ENCODE measurements at regions not wholly inside any gene's neighbourhood (a gene's known extent, or its start where the extent isn't known, plus 50 kb on each side); places are given as distances from the start of the nearest gene placed in this dataset.

- no peak overlapping the region for H3K4me3 ChIP-seq (ENCODE audit: extremely low read depth, insufficient read depth, low read length, poor library complexity, severe bottlenecking)
- no peaks in the 10 kb centered on the region for H3K36me3 ChIP-seq (ENCODE audit: control insufficient read depth, insufficient read depth, low read length)
- no peak overlapping the region for H3K27ac ChIP-seq (ENCODE audit: low read depth, low read length, severe bottlenecking)
- no peaks in the 10 kb centered on the region for H3K9me3 ChIP-seq (ENCODE audit: control insufficient read depth, low read length)
- H3K4me1 ChIP-seq (ENCODE audit: control insufficient read depth, insufficient read depth, low read length, poor library complexity, severe bottlenecking) = no peaks in the 10 kb centered on the region
Observed at GRCh38 chr3:72355168-72355567, 493.1 kb downstream of the SHQ1 start.

DNA sequence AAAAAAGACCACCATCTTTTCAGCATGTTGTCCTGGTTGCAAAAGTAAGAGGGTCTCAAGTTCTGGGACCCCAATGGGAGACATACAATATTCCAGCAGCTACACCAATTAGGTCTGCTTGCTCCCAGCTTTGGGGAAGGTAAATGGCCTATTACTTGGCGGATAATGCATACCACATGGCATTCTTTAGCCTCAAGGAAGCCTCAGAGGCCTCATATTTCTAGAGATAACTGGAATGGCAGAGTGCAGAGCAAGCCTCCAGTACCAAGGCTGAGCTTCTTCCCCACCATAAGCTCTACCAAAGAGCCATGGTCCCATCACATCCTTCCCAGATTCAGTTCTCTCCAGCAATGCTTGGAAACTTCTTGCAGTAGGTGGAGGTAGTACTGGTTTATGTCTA, 493.8 kb downstream of the SHQ1 start:
- no peaks in the 10 kb centered on the region for H3K36me3 ChIP-seq (ENCODE audit: control insufficient read depth, insufficient read depth, low read length)
- H3K9me3 ChIP-seq (ENCODE audit: control insufficient read depth, low read length) = no peaks in the 10 kb centered on the region
- H3K27ac ChIP-seq (ENCODE audit: low read depth, low read length, severe bottlenecking) = no peak overlapping the region
- 63 to 83% methylated on average over 1 of the region's 1 CpG for WGBS, 2 experiments (ENCODE audit: insufficient coverage in 2 of 2)
- H3K4me1 ChIP-seq (ENCODE audit: control insufficient read depth, insufficient read depth, low read length, poor library complexity, severe bottlenecking) = no peaks in the 10 kb centered on the region
- H3K4me3 ChIP-seq (ENCODE audit: extremely low read depth, insufficient read depth, low read length, poor library complexity, severe bottlenecking) = no peak overlapping the region

GRCh38 chr3:72353236-72354128, 494.8 kb downstream of the SHQ1 start:
- Histone ChIP-seq H3K9me3 (ENCODE audit: control insufficient read depth, low read length) (no peaks in the 10 kb centered on the region), H3K27ac (ENCODE audit: low read depth, low read length, severe bottlenecking) (no peak overlapping the region), H3K4me1 (ENCODE audit: control insufficient read depth, insufficient read depth, low read length, poor library complexity, severe bottlenecking) (no peaks in the 10 kb centered on the region), H3K36me3 (ENCODE audit: control insufficient read depth, insufficient read depth, low read length) (no peaks in the 10 kb centered on the region), H3K4me3 (ENCODE audit: extremely low read depth, insufficient read depth, low read length, poor library complexity, severe bottlenecking) (no peak overlapping the region)
- WGBS, 2 experiments (ENCODE audit: insufficient coverage in 2 of 2) = 89 to 94% methylated on average over 16 to 17 of the region's 18 CpGs

DNA sequence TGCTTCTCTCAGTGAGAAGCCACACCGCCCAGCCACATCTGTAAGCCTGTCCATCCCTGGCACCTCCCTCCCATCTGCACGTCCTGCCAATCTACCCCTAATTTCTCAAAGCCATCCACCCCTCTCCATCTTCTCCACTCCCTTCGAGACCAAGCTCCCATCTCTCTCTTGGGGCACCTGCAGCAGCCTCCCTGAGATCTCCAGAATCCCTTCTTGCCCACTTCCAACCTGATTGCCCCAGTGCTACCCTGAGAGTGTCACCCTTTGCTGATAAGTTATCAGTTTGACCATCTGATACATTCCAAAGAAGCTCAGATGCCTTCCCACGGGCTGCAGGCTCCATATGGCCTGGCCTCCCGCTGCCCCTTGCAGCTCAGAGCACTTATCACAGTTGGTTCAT, 496.1 kb downstream of the SHQ1 start:
- H3K27ac ChIP-seq (ENCODE audit: low read depth, low read length, severe bottlenecking) = no peak overlapping the region
- H3K9me3 ChIP-seq (ENCODE audit: control insufficient read depth, low read length) = no peaks in the 10 kb centered on the region
- H3K4me3 ChIP-seq (ENCODE audit: extremely low read depth, insufficient read depth, low read length, poor library complexity, severe bottlenecking) = no peak overlapping the region
- H3K36me3 ChIP-seq (ENCODE audit: control insufficient read depth, insufficient read depth, low read length) = no peaks in the 10 kb centered on the region
- H3K4me1 ChIP-seq (ENCODE audit: control insufficient read depth, insufficient read depth, low read length, poor library complexity, severe bottlenecking) = no peaks in the 10 kb centered on the region
- 87 to 89% methylated on average over 4 to 5 of the region's 5 CpGs for WGBS, 2 experiments (ENCODE audit: insufficient coverage in 2 of 2)

DNA sequence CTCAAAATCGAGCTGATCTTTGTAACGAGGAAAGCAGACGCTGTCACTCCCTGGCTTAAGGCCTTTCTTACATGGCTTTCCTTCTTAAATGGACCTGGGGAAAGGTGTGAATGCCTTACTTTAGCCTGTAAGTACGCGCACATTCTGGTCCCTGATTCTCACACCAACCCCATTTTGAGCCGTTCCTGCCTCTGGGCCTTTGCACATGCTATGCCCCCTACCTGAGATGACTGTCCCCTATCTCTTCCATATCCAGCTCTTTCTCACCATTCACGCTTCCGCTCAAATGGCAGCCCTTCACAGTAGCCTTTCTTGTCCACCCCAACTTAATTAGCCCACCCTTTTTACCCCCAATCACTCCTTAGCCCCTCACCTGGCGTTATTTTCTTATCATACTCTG, 496.7 kb downstream of the SHQ1 start:
- Histone ChIP-seq H3K36me3 (ENCODE audit: control insufficient read depth, insufficient read depth, low read length) (no peaks in the 10 kb centered on the region), H3K4me1 (ENCODE audit: control insufficient read depth, insufficient read depth, low read length, poor library complexity, severe bottlenecking) (no peaks in the 10 kb centered on the region), H3K27ac (ENCODE audit: low read depth, low read length, severe bottlenecking) (no peak overlapping the region), H3K4me3 (ENCODE audit: extremely low read depth, insufficient read depth, low read length, poor library complexity, severe bottlenecking) (no peak overlapping the region), H3K9me3 (ENCODE audit: control insufficient read depth, low read length) (no peaks in the 10 kb centered on the region)
- 94 to 96% methylated on average over 7 to 8 of the region's 9 CpGs for WGBS, 2 experiments (ENCODE audit: insufficient coverage in 2 of 2)

DNA sequence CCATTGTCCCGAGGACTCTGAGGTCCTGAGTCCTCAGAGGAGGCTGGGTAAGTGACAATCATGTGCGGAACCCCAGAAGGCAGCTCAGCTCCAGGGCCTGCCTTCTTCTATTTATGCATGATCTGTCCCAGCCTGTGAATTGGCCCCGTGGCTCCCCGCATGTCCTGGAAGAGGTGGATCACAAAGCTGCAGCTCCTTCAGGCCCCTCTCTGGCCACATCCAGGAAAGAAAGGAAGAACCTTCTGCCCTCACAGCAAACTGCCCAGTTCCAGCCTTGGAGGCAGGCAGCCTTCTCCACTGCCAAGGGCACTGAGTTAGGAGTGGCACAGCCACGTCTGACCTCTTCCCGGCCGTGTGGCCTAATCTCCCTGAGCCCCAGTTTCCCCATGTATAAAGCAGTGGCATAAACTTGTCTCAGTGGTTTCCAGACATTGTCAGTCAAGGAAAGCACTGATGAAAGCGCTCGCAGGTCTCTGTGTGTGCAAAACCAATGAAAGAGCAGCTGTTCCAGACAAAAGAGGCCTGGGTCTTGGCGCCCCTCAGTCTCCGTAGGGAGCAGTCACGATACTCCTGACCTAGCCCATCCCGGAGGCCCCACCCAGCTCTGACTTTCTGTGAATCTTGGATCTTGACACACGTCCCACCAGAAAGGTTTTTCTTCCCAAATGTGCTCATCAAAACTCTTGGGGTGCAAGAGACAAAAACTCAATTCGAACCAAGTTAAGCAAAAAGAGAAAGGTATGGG, 497.3 kb downstream of the SHQ1 start:
- Histone ChIP-seq H3K4me3 (ENCODE audit: extremely low read depth, insufficient read depth, low read length, poor library complexity, severe bottlenecking) (no peak overlapping the region), H3K9me3 (ENCODE audit: control insufficient read depth, low read length) (no peaks in the 10 kb centered on the region), H3K4me1 (ENCODE audit: control insufficient read depth, insufficient read depth, low read length, poor library complexity, severe bottlenecking) (peaks cover 4% of the 10 kb centered on the region), H3K27ac (ENCODE audit: low read depth, low read length, severe bottlenecking) (no peak overlapping the region), H3K36me3 (ENCODE audit: control insufficient read depth, insufficient read depth, low read length) (no peaks in the 10 kb centered on the region)
- WGBS, 2 experiments (ENCODE audit: insufficient coverage in 2 of 2) = 78 to 84% methylated on average over 13 to 15 of the region's 15 CpGs

- peaks cover 5% of the 10 kb centered on the region for H3K4me1 ChIP-seq (ENCODE audit: control insufficient read depth, insufficient read depth, low read length, poor library complexity, severe bottlenecking)
- no peak overlapping the region for H3K4me3 ChIP-seq (ENCODE audit: extremely low read depth, insufficient read depth, low read length, poor library complexity, severe bottlenecking)
- H3K36me3 ChIP-seq (ENCODE audit: control insufficient read depth, insufficient read depth, low read length) = no peaks in the 10 kb centered on the region
- H3K9me3 ChIP-seq (ENCODE audit: control insufficient read depth, low read length) = no peaks in the 10 kb centered on the region
- H3K27ac ChIP-seq (ENCODE audit: low read depth, low read length, severe bottlenecking) = no peak overlapping the region
Observed at GRCh38 chr3:72348357-72348756, 499.9 kb downstream of the SHQ1 start.

DNA sequence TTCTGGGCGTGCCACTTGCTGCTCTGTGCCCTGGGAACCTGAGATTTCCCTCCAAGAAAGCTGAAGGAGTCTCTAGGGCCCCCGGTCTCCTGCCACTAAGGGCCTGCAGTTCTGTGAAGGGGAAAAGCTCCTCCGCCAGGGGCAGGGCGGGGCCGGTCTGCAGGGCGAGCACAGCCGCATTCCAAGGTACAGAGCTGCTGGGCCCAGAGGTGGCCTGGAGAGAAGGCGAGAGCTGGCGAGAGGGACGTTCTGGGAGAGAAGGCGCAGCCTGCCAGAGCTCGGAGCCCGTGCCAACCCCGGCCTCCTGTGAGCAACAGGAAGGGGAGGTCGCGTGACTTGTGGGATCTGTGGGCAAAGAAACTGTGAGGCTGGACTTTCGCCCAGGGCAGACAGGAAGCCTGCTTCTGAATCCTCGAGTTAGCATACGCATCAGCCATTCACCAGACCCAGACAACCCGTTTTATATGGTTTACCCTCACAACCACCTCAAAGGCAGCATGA, 500.4 kb downstream of the SHQ1 start:
- Histone ChIP-seq H3K36me3 (ENCODE audit: control insufficient read depth, insufficient read depth, low read length) (no peaks in the 10 kb centered on the region), H3K4me3 (ENCODE audit: extremely low read depth, insufficient read depth, low read length, poor library complexity, severe bottlenecking) (no peak overlapping the region), H3K27ac (ENCODE audit: low read depth, low read length, severe bottlenecking) (no peak overlapping the region), H3K9me3 (ENCODE audit: control insufficient read depth, low read length) (no peaks in the 10 kb centered on the region), H3K4me1 (ENCODE audit: control insufficient read depth, insufficient read depth, low read length, poor library complexity, severe bottlenecking) (peaks cover 5% of the 10 kb centered on the region)
- 66 to 77% methylated on average over 17 to 19 of the region's 20 CpGs for WGBS, 2 experiments (ENCODE audit: insufficient coverage in 2 of 2)

- no peak overlapping the region for H3K4me3 ChIP-seq (ENCODE audit: extremely low read depth, insufficient read depth, low read length, poor library complexity, severe bottlenecking)
- 77 to 92% methylated on average over 7 to 8 of the region's 8 CpGs for WGBS, 2 experiments (ENCODE audit: insufficient coverage in 2 of 2)
- no peak overlapping the region for H3K27ac ChIP-seq (ENCODE audit: low read depth, low read length, severe bottlenecking)
- peaks cover 8% of the 10 kb centered on the region for H3K4me1 ChIP-seq (ENCODE audit: control insufficient read depth, insufficient read depth, low read length, poor library complexity, severe bottlenecking)
- H3K9me3 ChIP-seq (ENCODE audit: control insufficient read depth, low read length) = no peaks in the 10 kb centered on the region
- no peaks in the 10 kb centered on the region for H3K36me3 ChIP-seq (ENCODE audit: control insufficient read depth, insufficient read depth, low read length)
Observed at GRCh38 chr3:72346526-72346926, 501.7 kb downstream of the SHQ1 start.

DNA sequence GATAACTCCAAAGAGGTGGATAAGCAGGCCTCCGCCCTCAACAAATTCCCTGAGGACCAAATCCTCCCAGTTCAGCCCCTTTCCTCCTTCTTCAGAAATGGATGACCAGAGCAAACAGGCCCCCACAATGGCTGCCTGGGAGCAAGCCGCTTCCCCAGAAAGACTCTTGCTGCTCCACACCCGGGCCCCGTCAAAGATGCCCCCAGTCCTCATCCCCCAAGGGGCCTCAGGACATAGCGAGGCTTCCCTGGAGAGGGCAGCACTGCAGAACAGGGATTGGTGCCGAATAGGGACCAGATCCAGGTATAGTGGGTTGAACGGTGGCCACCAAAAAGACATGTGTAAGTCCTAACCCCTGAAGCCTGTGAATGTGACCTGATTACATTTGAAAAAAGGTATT, 502.3 kb downstream of the SHQ1 start:
- Histone ChIP-seq H3K27ac (ENCODE audit: low read depth, low read length, severe bottlenecking) (no peak overlapping the region), H3K4me1 (ENCODE audit: control insufficient read depth, insufficient read depth, low read length, poor library complexity, severe bottlenecking) (peaks cover 8% of the 10 kb centered on the region), H3K4me3 (ENCODE audit: extremely low read depth, insufficient read depth, low read length, poor library complexity, severe bottlenecking) (no peak overlapping the region), H3K9me3 (ENCODE audit: control insufficient read depth, low read length) (no peaks in the 10 kb centered on the region), H3K36me3 (ENCODE audit: control insufficient read depth, insufficient read depth, low read length) (no peaks in the 10 kb centered on the region)
- 57 to 79% methylated on average over 6 to 7 of the region's 7 CpGs for WGBS, 2 experiments (ENCODE audit: insufficient coverage in 2 of 2)
